Stimulated activated CD4-positive, alpha-beta T cell treated with anti-CD3 and anti-CD28 coated beads, Interleukin-15, amount 100 ng/mL, for 24 hours (primary cell): ENCODE measurements at regions not wholly inside any gene's neighbourhood (a gene's known extent, or its start where the extent isn't known, plus 50 kb on each side); places are given as distances from the start of the nearest gene placed in this dataset.
A peak's percentile ranks its signal among the peaks of the same experiment; 100 is the strongest.

Source experiments
- DNase-seq: peaks from one replicate; pipeline ENCODE4 v3.0.0-alpha.2; 2020

- no peak for DNase-seq
These were observed 335.4 kb downstream of the CXCL12 start for GRCh38 chr10:44049301-44050015.

- DNase-seq, result no peak
These were observed 337.5 kb downstream of the CXCL12 start for GRCh38 chr10:44047361-44047760.

GRCh38 chr10:44046605-44047004 is 338.3 kb downstream of the CXCL12 start:
- DNase-seq, result no peak

GRCh38 chr10:44045020-44045419 is 339.9 kb downstream of the CXCL12 start:
- DNase-seq, result no peak

GRCh38 chr10:44044549-44044948 is 340.3 kb downstream of the CXCL12 start:
- no peak for DNase-seq

- DNase-seq, result no peak
These were observed 341.1 kb downstream of the CXCL12 start for GRCh38 chr10:44043646-44044375.

GRCh38 chr10:44042926-44043602 is 341.8 kb downstream of the CXCL12 start:
- no peak for DNase-seq

- no peak for DNase-seq
These were observed 342.7 kb downstream of the CXCL12 start for GRCh38 chr10:44042075-44042770.

GRCh38 chr10:44039599-44039998 is 345.3 kb downstream of the CXCL12 start:
- DNase-seq, result no peak

GRCh38 chr10:44036425-44036824 is 348.5 kb downstream of the CXCL12 start:
- DNase-seq, result no peak

GRCh38 chr10:44035474-44036197 is 349.3 kb downstream of the CXCL12 start:
- no peak for DNase-seq

GRCh38 chr10:44034946-44035345 is 350.0 kb downstream of the CXCL12 start:
- no peak for DNase-seq

- DNase-seq, result no peak
These were observed 351.9 kb downstream of the CXCL12 start for GRCh38 chr10:44033008-44033407.

- DNase-seq, result no peak
These were observed 352.7 kb downstream of the CXCL12 start for GRCh38 chr10:44032216-44032615.

GRCh38 chr10:44030738-44031137 is 354.2 kb downstream of the CXCL12 start:
- no peak for DNase-seq

- DNase-seq, result peak; percentile 32
These were observed 354.8 kb downstream of the CXCL12 start for GRCh38 chr10:44030132-44030531.

- DNase-seq, result no peak
These were observed 356.3 kb downstream of the CXCL12 start for GRCh38 chr10:44028384-44029137.

GRCh38 chr10:44024356-44025116 is 360.4 kb downstream of the CXCL12 start:
- no peak for DNase-seq

- no peak for DNase-seq
These were observed 361.4 kb downstream of the CXCL12 start for GRCh38 chr10:44023517-44023916.

- DNase-seq, result no peak
These were observed 362.7 kb downstream of the CXCL12 start for GRCh38 chr10:44022203-44022602.
